IMR-90 (cell line): ENCODE measurements at regions not wholly inside any gene's neighbourhood (a gene's known extent, or its start where the extent isn't known, plus 50 kb on each side); places are given as distances from the start of the nearest gene placed in this dataset.

Source experiments
- ATAC-seq: fragments of 200-7000 bp; cut with Tn5 transposase; 2 replicates; pipeline ENCODE4 v1.9.1; 2020; ENCODE audit warnings: low read depth, mild to moderate bottlenecking, moderate library complexity
- BruUV-seq: library from RNA; stranded (reverse); fragments of 400-500 nt; replicated peaks from 2 replicates; lab custom pipeline; 2021; lab: Mats Ljungman, UMichigan
- CTCF ChIA-PET: fragments of 300-600 bp; formaldehyde crosslinking; extraction: SDS; loops from one replicate; lab custom pipeline; 2021; ENCODE audit warnings: antibody characterized with exemption; lab: Yijun Ruan, JAX
- POLR2A ChIA-PET: fragments of 300-600 bp; sonication (Branson Sonifier 250); formaldehyde crosslinking; loops from one replicate; lab custom pipeline; 2022; ENCODE audit warnings: antibody characterized with exemption; ENCODE audit not compliant: unreplicated experiment; lab: Charles Lee
- DNase-seq: peaks from one replicate; pipeline ENCODE4 v3.0.0; 2013
- H2AFZ ChIP-seq: replicated peaks from 2 replicates; pipeline ENCODE3; 2013; ENCODE audit warnings: low read length, mild to moderate bottlenecking; ENCODE audit not compliant: poor library complexity
- H2AK5ac ChIP-seq: 2 replicates; pipeline ENCODE4 v1.6.1; 2013; ENCODE audit warnings: low read depth, low read length, inconsistent platforms
- H2AK9ac ChIP-seq: replicated peaks from 2 replicates; pipeline ENCODE3; 2013; ENCODE audit warnings: mild to moderate bottlenecking, low read depth, low read length, moderate library complexity; ENCODE audit not compliant: poor library complexity
- H2BK120ac ChIP-seq: 2 replicates; pipeline ENCODE4 v1.6.1; 2013; ENCODE audit warnings: low read depth, low read length, inconsistent platforms
- H2BK15ac ChIP-seq: 3 replicates; pipeline ENCODE4 v1.6.1; 2013; ENCODE audit warnings: low read depth, low read length, inconsistent platforms
- H2BK20ac ChIP-seq: 2 replicates; pipeline ENCODE4 v1.6.1; 2013; ENCODE audit warnings: low read depth, mild to moderate bottlenecking, inconsistent platforms, low read length, moderate library complexity
- H2BK5ac ChIP-seq: 2 replicates; pipeline ENCODE4 v1.6.1; 2013; ENCODE audit warnings: mild to moderate bottlenecking, low read depth, low read length, inconsistent platforms; ENCODE audit not compliant: poor library complexity, severe bottlenecking
- H3K14ac ChIP-seq: replicated peaks from 2 replicates; pipeline ENCODE4 v1.6.1; 2013; ENCODE audit warnings: low read depth, low read length, inconsistent platforms
- H3K18ac ChIP-seq: 2 replicates; pipeline ENCODE4 v1.6.1; 2013; ENCODE audit warnings: low read depth, low read length, control low read depth
- H3K23ac ChIP-seq: 2 replicates; pipeline ENCODE4 v1.6.1; 2013; ENCODE audit warnings: low read depth, low read length, inconsistent platforms
- H3K27ac ChIP-seq: 2 replicates; pipeline ENCODE4 v1.5.1; 2013; ENCODE audit warnings: mild to moderate bottlenecking, control low read depth, low read length; ENCODE audit not compliant: insufficient read depth
- H3K27me3 ChIP-seq: 2 replicates; pipeline ENCODE4 v1.6.1; 2013; ENCODE audit warnings: low read length; ENCODE audit not compliant: control insufficient read depth, insufficient read depth
- H3K36me3 ChIP-seq: 2 replicates; pipeline ENCODE4 v1.6.1; 2013; ENCODE audit warnings: low read length, mixed read lengths; ENCODE audit not compliant: control insufficient read depth, insufficient read depth
- H3K4ac ChIP-seq: 2 replicates; pipeline ENCODE4 v1.6.1; 2013; ENCODE audit warnings: low read depth, low read length, inconsistent platforms
- H3K4me1 ChIP-seq: 2 replicates; pipeline ENCODE4 v1.6.1; 2013; ENCODE audit warnings: low read length, mixed read lengths; ENCODE audit not compliant: control insufficient read depth, insufficient read depth
- H3K4me2 ChIP-seq: 2 replicates; pipeline ENCODE4 v1.6.1; 2013; ENCODE audit warnings: low read depth, mild to moderate bottlenecking, control low read depth, low read length, moderate library complexity
- H3K4me3 ChIP-seq: 2 replicates; pipeline ENCODE4 v1.5.1; 2013; ENCODE audit warnings: low read depth, mild to moderate bottlenecking, control low read depth, low read length, moderate library complexity; ENCODE audit not compliant: insufficient read depth
- H3K56ac ChIP-seq: 2 replicates; pipeline ENCODE4 v1.6.1; 2013; ENCODE audit warnings: low read length, inconsistent platforms; ENCODE audit not compliant: insufficient read depth; ENCODE audit errors: extremely low read depth
- H3K79me1 ChIP-seq, 2 experiments: 2 replicates each; pipeline ENCODE4 v1.6.1; 2013; ENCODE audit warnings: low read length in 2 of 2, inconsistent platforms in 1 of 2, low read depth in 1 of 2
- H3K9ac ChIP-seq: 2 replicates; pipeline ENCODE4 v1.6.1; 2013; ENCODE audit warnings: low read depth, low read length, control low read depth
- H3K9me1 ChIP-seq: 2 replicates; pipeline ENCODE4 v1.6.1; 2013; ENCODE audit warnings: low read length, inconsistent platforms; ENCODE audit not compliant: insufficient read depth
- H3K9me3 ChIP-seq: 2 replicates; pipeline ENCODE4 v1.6.1; 2013; ENCODE audit warnings: low read length; ENCODE audit not compliant: control insufficient read depth, insufficient read depth
- H4K20me1 ChIP-seq: 2 replicates; pipeline ENCODE4 v1.6.1; 2013; ENCODE audit warnings: low read length, inconsistent platforms; ENCODE audit not compliant: insufficient read depth
- H4K5ac ChIP-seq: 2 replicates; pipeline ENCODE4 v1.6.1; 2013; ENCODE audit warnings: mild to moderate bottlenecking, low read depth, low read length, control low read depth
- H4K8ac ChIP-seq, 2 experiments: 2 replicates each; pipeline ENCODE4 v1.6.1; 2013; ENCODE audit warnings: low read depth in 2 of 2, low read length in 2 of 2, control low read depth in 1 of 2, inconsistent platforms in 1 of 2
- H4K91ac ChIP-seq: 2 replicates; pipeline ENCODE4 v1.6.1; 2013; ENCODE audit warnings: low read depth, low read length, inconsistent platforms; ENCODE audit not compliant: insufficient read depth
- CEBPB ChIP-seq: IDR thresholded peaks from 2 replicates; pipeline ENCODE4 v1.6.1; 2012; ENCODE audit warnings: low read depth, low read length, improper control_type of control experiment
- CHD1 ChIP-seq: IDR thresholded peaks from 2 replicates; pipeline ENCODE4 v1.6.1; 2012; ENCODE audit warnings: low read depth, low read length, improper control_type of control experiment
- FOS ChIP-seq: fragments of 150-350 bp; IDR thresholded peaks from 2 replicates; pipeline ENCODE4 v1.6.1; 2016; ENCODE audit warnings: low read depth, low read length
- MAFK ChIP-seq: IDR thresholded peaks from 2 replicates; pipeline ENCODE4 v1.6.1; 2012; ENCODE audit warnings: low read depth, low read length, improper control_type of control experiment
- MXI1 ChIP-seq: IDR thresholded peaks from 2 replicates; pipeline ENCODE4 v1.6.1; 2012; ENCODE audit warnings: low read depth, mild to moderate bottlenecking, low read length, moderate library complexity, borderline replicate concordance
- RAD21 ChIP-seq: IDR thresholded peaks from 2 replicates; pipeline ENCODE4 v1.6.1; 2012; ENCODE audit warnings: low read length, improper control_type of control experiment
- RFX5 ChIP-seq: IDR thresholded peaks from 2 replicates; pipeline ENCODE4 v1.8.0; 2012; ENCODE audit warnings: low read depth, mild to moderate bottlenecking, low read length, moderate library complexity
- USF2 ChIP-seq: fragments of 150-350 bp; IDR thresholded peaks from 2 replicates; pipeline ENCODE4 v1.6.1; 2017; ENCODE audit warnings: mild to moderate bottlenecking, antibody characterized with exemption, low read length, low read depth
- WGBS, 2 experiments: methylation state at CpG; one replicate each; pipeline versions ENCODE4 v1.1.5 to v1.1.7; 2013; ENCODE audit warnings: missing lambda C conversion rate in 2 of 2; ENCODE audit not compliant: insufficient read length in 1 of 2; ENCODE audit errors: extremely low coverage in 2 of 2; 5-methylcytosine and 5-hydroxymethylcytosine counted together
- dilution Hi-C: fragments of 300-500 bp; cut with HindIII; formaldehyde crosslinking; loops from one replicate; pipeline ENCODE4 v1.14.3; 2018; ENCODE audit warnings: low sequenced_read_pairs; ENCODE audit not compliant: unreplicated experiment
- in situ Hi-C: fragments of 300-500 bp; cut with MboI; formaldehyde crosslinking; loops from 3 replicates; pipeline ENCODE4 v1.14.3; 2019; ENCODE audit warnings: low sequenced_read_pairs, inconsistent platforms, mixed read lengths
- intact Hi-C: fragments of 100-400 bp; cut with micrococcal nuclease; formaldehyde crosslinking; loops from 2 replicates; pipeline ENCODE4 v1.10.0; 2022

DNA sequence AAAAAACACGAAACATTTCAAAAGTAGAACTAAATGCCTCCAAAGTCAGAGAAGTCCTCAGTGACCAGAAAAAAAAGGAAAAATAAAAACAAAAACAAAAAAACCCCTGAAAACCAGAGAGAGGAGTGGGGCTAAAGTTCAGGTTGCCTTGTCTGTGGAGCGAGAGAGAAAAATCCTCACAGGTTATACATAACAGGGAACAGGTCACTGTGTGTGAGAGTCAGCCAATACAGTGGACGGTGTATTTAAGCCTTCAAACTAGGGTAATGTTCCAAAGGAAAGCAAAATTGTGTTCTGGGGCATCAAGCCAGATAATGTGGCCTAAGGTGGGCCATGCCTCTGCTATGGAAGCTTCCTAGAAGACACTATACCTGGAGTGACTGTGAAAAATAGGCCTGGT is 216.1 kb upstream of the SUCLG2 start:
- H2AFZ ChIP-seq = no peak overlapping the region
- H3K9me3 ChIP-seq = no peaks in the 10 kb centered on the region
- in situ Hi-C loops (no loop called here), dilution Hi-C loops (no loop called here), intact Hi-C loops (no loop called here)
- H4K8ac ChIP-seq = no peak overlapping the region
- no peaks in the 10 kb centered on the region for H4K20me1 ChIP-seq
- no peak overlapping the region for H3K27ac ChIP-seq
- no peak overlapping the region for H3K18ac ChIP-seq
- no peak overlapping the region for H2BK120ac ChIP-seq
- WGBS, 2 experiments = no CpG with 5 or more reads among the region's 3 CpGs
- no peaks in the 10 kb centered on the region for H3K27me3 ChIP-seq
- no peaks in the 10 kb centered on the region for H3K36me3 ChIP-seq
- no peak for ATAC-seq
- H4K91ac ChIP-seq = no peak overlapping the region
- no peak overlapping the region for H3K9ac ChIP-seq
- H2BK15ac ChIP-seq = no peak overlapping the region
- H2AK5ac ChIP-seq = no peak overlapping the region
- DNase-seq = no peak
- no peak overlapping the region for H3K23ac ChIP-seq
- TF ChIP-seq RAD21 (no peak), MAFK (no peak), USF2 (no peak), CHD1 (no peak), MXI1 (no peak), RFX5 (no peak), CEBPB (no peak), FOS (no peak)
- no peak overlapping the region for H2BK5ac ChIP-seq
- CTCF ChIA-PET = no interaction called here
- H4K5ac ChIP-seq = no peak overlapping the region
- H3K56ac ChIP-seq = no peak overlapping the region
- H3K14ac ChIP-seq = no peak overlapping the region
- H3K4me1 ChIP-seq = no peaks in the 10 kb centered on the region
- H3K9me1 ChIP-seq = no peaks in the 10 kb centered on the region
- no TSS peak for BruUV-seq
- no peaks in the 10 kb centered on the region for H3K79me1 ChIP-seq
- no peak overlapping the region for H2BK20ac ChIP-seq
- no peak overlapping the region for H3K4me3 ChIP-seq
- H2AK9ac ChIP-seq = no peak overlapping the region
- POLR2A ChIA-PET = no interaction called here
- no peak overlapping the region for H3K4ac ChIP-seq
- H3K4me2 ChIP-seq = no peak overlapping the region
